ENCODE measurements at regions not wholly inside any gene's neighbourhood (a gene's known extent, or its start where the extent isn't known, plus 50 kb on each side); places are given as distances from the start of the nearest gene placed in this dataset.

- TF ChIP-seq, protein P1, sequence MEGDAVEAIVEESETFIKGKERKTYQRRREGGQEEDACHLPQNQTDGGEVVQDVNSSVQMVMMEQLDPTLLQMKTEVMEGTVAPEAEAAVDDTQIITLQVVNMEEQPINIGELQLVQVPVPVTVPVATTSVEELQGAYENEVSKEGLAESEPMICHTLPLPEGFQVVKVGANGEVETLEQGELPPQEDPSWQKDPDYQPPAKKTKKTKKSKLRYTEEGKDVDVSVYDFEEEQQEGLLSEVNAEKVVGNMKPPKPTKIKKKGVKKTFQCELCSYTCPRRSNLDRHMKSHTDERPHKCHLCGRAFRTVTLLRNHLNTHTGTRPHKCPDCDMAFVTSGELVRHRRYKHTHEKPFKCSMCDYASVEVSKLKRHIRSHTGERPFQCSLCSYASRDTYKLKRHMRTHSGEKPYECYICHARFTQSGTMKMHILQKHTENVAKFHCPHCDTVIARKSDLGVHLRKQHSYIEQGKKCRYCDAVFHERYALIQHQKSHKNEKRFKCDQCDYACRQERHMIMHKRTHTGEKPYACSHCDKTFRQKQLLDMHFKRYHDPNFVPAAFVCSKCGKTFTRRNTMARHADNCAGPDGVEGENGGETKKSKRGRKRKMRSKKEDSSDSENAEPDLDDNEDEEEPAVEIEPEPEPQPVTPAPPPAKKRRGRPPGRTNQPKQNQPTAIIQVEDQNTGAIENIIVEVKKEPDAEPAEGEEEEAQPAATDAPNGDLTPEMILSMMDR (IDR thresholded peaks at IDR 0.05) = no peak
- no peak for TF ChIP-seq POLR2A (IDR thresholded peaks at IDR 0.05)
Measured at GRCh38 chr17:52986056-52986662, 827.6 kb upstream of the CA10 start.
